Nephron (organoid): ENCODE measurements at regions not wholly inside any gene's neighbourhood (a gene's known extent, or its start where the extent isn't known, plus 50 kb on each side); places are given as distances from the start of the nearest gene placed in this dataset.

ENCODE experiments used
- H3K27ac Mint-ChIP-seq, 3 experiments: 2 replicates each; pipeline ENCODE4 v1.8.0; 2020; ENCODE audit warnings: mixed read lengths in 3 of 3, mild to moderate bottlenecking in 2 of 3, moderate library complexity in 1 of 3
- H3K27me3 Mint-ChIP-seq: 2 replicates; pipeline ENCODE4 v1.8.0; 2021; ENCODE audit warnings: low read depth, mild to moderate bottlenecking, moderate library complexity, mixed read lengths
- H3K36me3 Mint-ChIP-seq: 2 replicates; pipeline ENCODE4 v1.8.0; 2020; ENCODE audit warnings: low read depth, mixed read lengths
- H3K4me1 Mint-ChIP-seq: 2 replicates; pipeline ENCODE4 v1.8.0; 2020; ENCODE audit warnings: mixed read lengths
- H3K4me3 Mint-ChIP-seq, 3 experiments: 2 replicates each; pipeline ENCODE4 v1.8.0; 2020; ENCODE audit warnings: mild to moderate bottlenecking in 3 of 3, mixed read lengths in 3 of 3, moderate library complexity in 2 of 3
- H3K9me3 Mint-ChIP-seq: 2 replicates; pipeline ENCODE4 v1.8.0; 2020; ENCODE audit warnings: mixed read lengths
- CTCF ChIP-seq, 3 experiments: fragments of 200-600 bp; sonication (generic); IDR thresholded peaks; one replicate each; pipeline ENCODE4 v1.5.0; 2021; ENCODE audit warnings: antibody characterized with exemption in 3 of 3; ENCODE audit not compliant: unreplicated experiment in 3 of 3

- H3K4me3 Mint-ChIP-seq: no peak overlapping the region
- no peaks in the 10 kb centered on the region for H3K36me3 Mint-ChIP-seq
- H3K9me3 Mint-ChIP-seq: no peaks in the 10 kb centered on the region
- no peaks in the 10 kb centered on the region for H3K27me3 Mint-ChIP-seq
- H3K4me1 Mint-ChIP-seq: no peaks in the 10 kb centered on the region
- no peak for TF ChIP-seq CTCF (IDR thresholded peaks at IDR 0.05; ENCODE audit: unreplicated experiment in 3 of 3)
- H3K27ac Mint-ChIP-seq: no peak overlapping the region
These were observed 60.3 kb upstream of the SP4 start for GRCh38 chr7:21367537-21367936.

DNA sequence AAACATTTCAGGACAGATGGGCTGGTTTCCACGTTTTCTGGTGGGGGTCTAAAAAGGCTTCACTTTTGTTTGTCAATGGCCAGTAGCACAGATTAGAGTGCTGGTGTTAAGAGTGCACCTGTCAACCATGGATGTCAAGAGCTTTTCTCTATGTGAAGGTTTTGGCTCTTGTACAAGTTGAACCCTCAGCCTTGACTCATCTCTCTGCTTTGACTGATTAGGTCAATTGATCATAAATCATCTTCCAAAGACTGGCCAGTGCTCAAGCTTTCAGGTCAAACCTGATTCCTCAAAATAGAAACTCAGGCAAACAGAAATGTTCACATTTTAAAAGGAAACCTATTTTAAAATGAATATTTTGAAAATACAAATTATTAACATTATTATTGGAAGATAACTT is 59.6 kb upstream of the SP4 start:
- H3K36me3 Mint-ChIP-seq: no peaks in the 10 kb centered on the region
- H3K4me3 Mint-ChIP-seq: no peak overlapping the region
- peaks cover 3% of the 10 kb centered on the region for H3K9me3 Mint-ChIP-seq
- H3K27ac Mint-ChIP-seq: no peak overlapping the region
- no peaks in the 10 kb centered on the region for H3K4me1 Mint-ChIP-seq
- no peak for TF ChIP-seq CTCF (IDR thresholded peaks at IDR 0.05; ENCODE audit: unreplicated experiment in 3 of 3)
- H3K27me3 Mint-ChIP-seq: no peaks in the 10 kb centered on the region

- H3K4me1 Mint-ChIP-seq: no peaks in the 10 kb centered on the region
- no peak for TF ChIP-seq CTCF (IDR thresholded peaks at IDR 0.05; ENCODE audit: unreplicated experiment in 3 of 3)
- H3K9me3 Mint-ChIP-seq: peaks cover 3% of the 10 kb centered on the region
- H3K27ac Mint-ChIP-seq: no peak overlapping the region
- H3K4me3 Mint-ChIP-seq: no peak overlapping the region
- H3K27me3 Mint-ChIP-seq: no peaks in the 10 kb centered on the region
- H3K36me3 Mint-ChIP-seq: no peaks in the 10 kb centered on the region
These were observed 57.5 kb upstream of the SP4 start for GRCh38 chr7:21370283-21370982.

- Mint-ChIP-seq H3K9me3 (peaks cover 3% of the 10 kb centered on the region), H3K4me3 (no peak overlapping the region), H3K4me1 (no peaks in the 10 kb centered on the region), H3K36me3 (no peaks in the 10 kb centered on the region), H3K27me3 (no peaks in the 10 kb centered on the region), H3K27ac (no peak overlapping the region)
- no peak for TF ChIP-seq CTCF (IDR thresholded peaks at IDR 0.05; ENCODE audit: unreplicated experiment in 3 of 3)
These were observed 56.5 kb upstream of the SP4 start for GRCh38 chr7:21371360-21371759.

- no peak for TF ChIP-seq CTCF (IDR thresholded peaks at IDR 0.05; ENCODE audit: unreplicated experiment in 3 of 3)
- peaks cover 15% of the 10 kb centered on the region for H3K9me3 Mint-ChIP-seq
- no peak overlapping the region for H3K27ac Mint-ChIP-seq
- H3K36me3 Mint-ChIP-seq: peaks cover 5% of the 10 kb centered on the region
- no peak overlapping the region for H3K4me3 Mint-ChIP-seq
- H3K4me1 Mint-ChIP-seq: no peaks in the 10 kb centered on the region
- H3K27me3 Mint-ChIP-seq: no peaks in the 10 kb centered on the region
These were observed 54.9 kb upstream of the SP4 start for GRCh38 chr7:21373031-21373430.

GRCh38 chr7:21374134-21374533 is 53.7 kb upstream of the SP4 start:
- H3K4me3 Mint-ChIP-seq: no peak overlapping the region
- H3K27me3 Mint-ChIP-seq: no peaks in the 10 kb centered on the region

More at GRCh38 chr7:21374134-21374533, 53.7 kb upstream of the SP4 start:
- no peaks in the 10 kb centered on the region for H3K4me1 Mint-ChIP-seq
- peaks cover 18% of the 10 kb centered on the region for H3K9me3 Mint-ChIP-seq
- no peak overlapping the region for H3K27ac Mint-ChIP-seq
- TF ChIP-seq CTCF (IDR thresholded peaks at IDR 0.05; ENCODE audit: unreplicated experiment in 3 of 3): no peak
- H3K36me3 Mint-ChIP-seq: peaks cover 5% of the 10 kb centered on the region
